GM18519 (cell line): ENCODE measurements at regions not wholly inside any gene's neighbourhood (a gene's known extent, or its start where the extent isn't known, plus 50 kb on each side); places are given as distances from the start of the nearest gene placed in this dataset.
"Not testable (repeated sequence)": the region's sequence is repeated elsewhere in the genome, so short reads cannot be mapped to it uniquely, and the experiment has no call there.

Experiments used
- ATAC-seq: cut with Tn5 transposase; IDR thresholded peaks from one replicate; pipeline ENCODE4 v1.9.1; 2021; ENCODE audit warnings: mild to moderate bottlenecking, moderate library complexity; ENCODE audit not compliant: unreplicated experiment, low FRiP score

DNA sequence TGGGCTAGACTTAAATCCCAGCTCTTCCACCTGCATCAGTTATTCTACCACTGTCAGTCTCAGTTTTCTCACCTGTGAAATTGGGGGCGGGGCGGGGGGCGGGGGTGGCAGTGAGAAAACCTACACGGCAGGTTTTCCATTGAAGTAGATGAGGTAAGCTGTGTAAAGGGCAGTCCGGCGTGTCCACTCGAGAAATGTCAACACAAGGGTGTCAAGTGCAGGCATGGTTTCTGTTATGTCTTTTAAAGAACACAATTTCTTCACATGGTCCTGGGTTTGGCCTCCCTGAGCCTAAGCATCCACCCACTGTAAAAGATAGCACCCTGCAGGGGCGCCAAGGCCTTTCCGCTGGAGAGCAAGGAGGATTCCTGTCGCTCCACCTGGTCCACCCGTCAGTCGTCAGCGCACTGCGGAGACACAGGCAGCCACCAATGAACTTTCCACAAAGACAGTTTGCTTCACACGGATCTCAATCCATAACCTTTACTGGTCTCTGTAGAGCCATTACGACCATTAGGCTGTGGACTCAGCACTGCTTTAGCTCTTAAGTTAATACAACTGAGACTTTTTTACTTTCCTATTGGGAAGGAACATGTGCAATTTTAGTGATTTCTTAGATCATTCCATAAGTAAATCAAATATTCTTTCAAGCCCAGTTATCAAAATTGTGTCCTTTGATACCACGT lies 99.5 kb upstream of the FOXB1 start:
- ATAC-seq, result no peak

DNA sequence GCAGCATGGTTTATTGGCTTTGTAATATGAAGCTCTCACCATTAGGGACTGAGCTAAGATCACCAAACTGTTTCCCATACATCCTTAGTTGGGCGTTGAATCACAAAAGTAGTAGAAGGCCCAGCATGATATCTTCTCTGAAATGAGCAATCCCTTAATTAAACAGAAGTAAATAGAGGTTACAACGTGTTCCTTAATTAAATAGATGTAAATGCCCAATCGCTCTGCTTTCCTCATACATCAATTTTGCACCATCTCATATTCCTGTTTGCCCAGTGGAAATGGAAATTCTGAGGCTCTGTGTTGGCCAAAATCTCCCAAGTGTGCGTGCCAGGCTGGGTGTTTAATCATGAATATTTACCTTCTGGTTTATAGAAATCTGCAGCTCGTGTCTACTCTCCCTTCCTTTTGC lies 107.4 kb upstream of the FOXB1 start:
- ATAC-seq, result no peak

DNA sequence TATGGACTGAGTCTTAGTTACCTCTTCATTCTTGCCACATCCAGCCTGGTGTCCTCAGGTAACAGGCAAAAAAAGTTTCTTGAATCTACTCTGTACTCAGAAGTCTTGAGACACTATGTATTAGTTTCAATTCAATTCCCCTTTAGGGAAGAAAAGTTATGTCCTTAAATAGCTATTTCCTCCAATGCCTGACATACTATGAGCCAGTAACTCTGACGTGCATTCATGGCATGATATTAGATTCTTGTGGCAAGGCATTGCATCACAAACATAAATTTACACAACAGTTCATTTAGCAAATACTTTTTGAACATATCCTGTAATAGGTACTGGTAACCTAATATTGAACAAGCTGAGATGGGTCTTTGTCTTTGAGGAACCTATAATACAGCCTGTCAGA lies 109.3 kb upstream of the FOXB1 start:
- ATAC-seq, result no peak

DNA sequence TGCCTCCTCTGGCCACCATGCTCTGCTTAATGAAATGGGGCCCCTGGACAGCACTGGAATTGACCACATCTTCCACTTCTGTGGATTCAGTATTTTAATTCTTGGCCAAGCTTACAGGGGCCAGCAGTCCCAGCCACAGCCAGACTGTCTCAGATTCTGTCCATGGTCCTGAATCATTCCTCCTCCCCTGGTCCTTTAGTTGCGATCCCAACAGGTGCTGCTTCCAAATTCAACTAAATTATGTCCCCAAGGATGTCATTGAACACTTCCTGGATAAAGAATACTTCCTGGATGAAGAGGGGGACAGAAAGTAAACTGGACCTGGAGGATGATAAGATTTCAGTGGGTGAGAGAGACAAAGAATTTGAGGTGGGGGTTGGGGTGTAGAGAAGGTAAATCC lies 111.1 kb upstream of the FOXB1 start:
- no peak for ATAC-seq

DNA sequence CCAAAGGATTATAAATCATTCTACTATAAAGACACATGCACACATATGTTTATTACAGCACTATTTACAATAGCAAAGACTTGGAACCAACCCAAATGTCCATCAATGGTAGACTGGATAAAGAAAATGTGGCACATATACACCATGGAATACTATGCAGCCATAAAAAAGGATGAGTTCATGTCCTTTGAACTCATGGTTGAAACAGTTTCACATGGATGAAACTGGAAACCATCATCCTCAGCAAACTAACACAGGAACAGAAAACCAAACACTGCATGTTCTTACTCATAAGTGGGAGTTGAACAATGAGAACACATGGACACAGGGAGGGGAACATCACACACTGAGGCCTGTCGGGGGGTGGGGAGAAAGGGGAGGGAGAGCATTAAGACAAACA lies 116.2 kb upstream of the FOXB1 start:
- not testable (repeated sequence) for ATAC-seq

DNA sequence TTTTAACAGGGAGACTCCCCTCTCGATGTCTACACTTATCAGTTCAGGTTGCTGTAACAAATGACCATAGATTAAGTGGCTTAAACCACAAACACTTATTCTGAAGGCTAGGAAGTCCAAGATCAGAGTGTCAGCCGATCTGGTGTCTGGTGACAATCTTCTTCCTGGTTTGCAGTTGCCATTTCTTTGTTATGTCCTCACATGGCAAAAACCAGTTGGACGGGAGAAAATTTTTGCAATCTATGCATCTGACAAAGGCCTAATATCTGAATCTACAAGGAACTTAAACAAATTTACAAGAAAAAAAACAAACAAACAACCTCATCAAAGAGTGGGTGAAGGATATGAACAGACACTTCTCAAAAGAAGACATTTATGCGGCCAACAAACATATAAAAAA lies 116.9 kb upstream of the FOXB1 start:
- ATAC-seq, result no peak

DNA sequence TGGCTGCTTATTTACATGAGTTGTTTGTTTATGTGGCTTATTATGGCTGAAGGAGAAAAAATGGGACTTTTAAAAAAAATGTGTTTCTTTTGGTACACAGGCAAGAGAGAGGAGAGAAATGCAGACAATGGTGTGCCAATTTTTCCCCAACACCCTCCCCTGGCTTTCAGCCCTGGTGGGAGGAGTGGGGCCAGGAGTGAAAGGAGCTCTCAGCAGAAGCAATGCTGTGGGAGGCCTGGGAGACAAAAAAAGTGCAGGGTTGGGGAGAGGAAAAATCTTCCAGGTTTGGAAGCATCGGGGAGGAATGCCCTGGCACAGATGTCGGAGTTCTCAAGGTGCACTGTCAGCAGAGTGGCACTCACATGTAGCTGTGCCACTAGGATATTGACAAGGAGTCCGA lies 117.7 kb upstream of the FOXB1 start:
- ATAC-seq, result no peak

DNA sequence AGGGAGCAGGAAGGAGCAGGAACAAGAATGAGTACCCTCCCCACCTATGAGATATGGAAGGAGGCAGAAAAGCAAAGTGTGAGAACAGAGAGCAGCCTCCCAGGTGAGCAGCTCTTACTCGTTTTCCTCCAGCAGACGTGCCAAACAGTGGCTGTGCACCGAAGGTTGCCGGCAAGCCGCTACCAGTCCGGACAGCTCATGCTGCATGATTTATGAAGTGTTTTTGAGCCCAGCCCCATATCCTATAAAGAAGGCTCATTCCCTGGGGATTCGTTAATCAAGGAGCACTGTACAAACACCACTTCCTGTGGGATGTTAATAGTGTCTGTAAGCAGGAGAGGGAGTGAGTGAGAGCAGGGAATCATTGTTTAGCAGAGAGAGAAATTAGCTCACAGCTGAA lies 118.3 kb upstream of the FOXB1 start:
- no peak for ATAC-seq

DNA sequence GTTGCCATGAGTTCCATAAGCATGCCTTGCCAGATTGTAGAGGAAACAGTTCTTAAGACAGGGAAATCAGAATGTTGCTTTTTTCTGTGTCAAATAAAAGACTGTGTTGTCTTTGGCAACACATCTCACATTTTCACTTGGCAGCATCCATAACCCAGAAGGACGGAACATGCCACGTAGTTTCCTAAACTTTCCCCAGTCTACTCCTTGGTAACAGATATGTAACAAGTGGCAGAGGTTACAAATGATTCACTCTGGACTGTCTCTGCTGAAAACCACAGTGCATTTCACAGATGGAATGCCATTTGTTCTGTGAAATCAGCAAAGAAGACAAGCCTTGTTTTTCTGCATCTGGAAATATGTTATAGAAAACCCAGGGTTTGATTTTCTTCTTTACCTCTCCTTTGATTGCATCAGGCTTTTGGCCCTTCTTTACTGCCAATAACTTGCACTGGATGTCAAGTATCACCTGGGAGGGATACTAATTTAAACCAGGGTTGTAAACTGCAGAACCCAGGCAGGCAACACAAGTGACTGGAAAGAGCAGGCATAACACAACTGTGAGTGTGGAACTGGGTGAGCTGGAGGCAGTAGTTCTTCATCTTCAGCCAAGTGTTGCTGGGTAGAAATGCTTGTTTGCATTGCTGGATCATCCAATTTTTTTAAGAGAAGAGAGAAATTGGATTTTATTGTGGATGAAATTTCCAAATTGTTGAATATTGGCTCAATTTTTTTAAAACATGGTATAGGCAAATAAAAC lies 124.4 kb upstream of the FOXB1 start:
- no peak for ATAC-seq

DNA sequence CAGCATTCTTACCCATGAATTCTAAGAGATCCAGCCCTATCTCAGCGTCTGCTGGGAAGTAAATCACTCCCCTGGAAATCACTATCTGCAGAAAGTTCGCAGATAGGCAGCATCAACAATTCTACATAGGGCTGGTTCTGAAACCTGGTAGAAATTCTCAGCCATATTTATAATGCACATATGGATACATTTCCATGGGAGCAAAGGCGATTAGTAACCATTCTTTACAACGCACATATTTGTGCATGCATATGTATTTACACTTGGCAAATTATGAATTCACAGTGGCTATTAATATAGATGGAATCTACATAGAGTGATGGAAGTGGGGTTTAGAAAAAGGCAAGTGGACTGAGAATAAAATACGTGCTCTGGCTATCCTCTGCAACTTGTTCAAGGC lies 128.0 kb upstream of the FOXB1 start:
- no peak for ATAC-seq

DNA sequence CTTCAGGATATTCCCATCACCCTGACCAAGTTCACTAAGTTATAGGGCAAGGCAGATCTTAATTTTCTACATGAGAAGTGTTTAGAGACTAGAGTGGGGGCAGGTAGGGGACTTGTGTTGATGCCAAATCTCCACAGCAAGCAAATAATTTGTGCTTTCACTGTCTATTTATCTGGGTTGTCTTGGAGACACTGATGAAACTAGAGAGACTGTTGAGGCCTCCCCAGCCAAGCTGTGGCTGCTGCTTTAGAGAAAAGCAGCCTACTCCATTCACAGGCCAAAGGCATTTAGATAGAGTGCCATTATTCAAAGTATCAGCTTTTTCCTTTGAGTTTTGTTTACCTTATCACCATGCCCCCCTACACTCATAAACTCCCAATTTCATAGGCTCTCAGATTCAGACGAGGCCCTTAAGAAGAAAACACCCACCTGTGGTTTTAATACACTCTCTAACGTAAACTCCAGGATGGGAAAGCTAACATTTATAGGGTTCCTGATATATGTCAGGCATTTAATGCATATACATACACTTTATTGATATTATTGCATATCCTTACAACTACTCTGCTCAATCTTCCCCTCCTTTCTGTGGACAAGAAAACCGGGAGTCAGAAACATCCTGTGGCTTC lies 130.4 kb upstream of the FOXB1 start:
- no peak for ATAC-seq

DNA sequence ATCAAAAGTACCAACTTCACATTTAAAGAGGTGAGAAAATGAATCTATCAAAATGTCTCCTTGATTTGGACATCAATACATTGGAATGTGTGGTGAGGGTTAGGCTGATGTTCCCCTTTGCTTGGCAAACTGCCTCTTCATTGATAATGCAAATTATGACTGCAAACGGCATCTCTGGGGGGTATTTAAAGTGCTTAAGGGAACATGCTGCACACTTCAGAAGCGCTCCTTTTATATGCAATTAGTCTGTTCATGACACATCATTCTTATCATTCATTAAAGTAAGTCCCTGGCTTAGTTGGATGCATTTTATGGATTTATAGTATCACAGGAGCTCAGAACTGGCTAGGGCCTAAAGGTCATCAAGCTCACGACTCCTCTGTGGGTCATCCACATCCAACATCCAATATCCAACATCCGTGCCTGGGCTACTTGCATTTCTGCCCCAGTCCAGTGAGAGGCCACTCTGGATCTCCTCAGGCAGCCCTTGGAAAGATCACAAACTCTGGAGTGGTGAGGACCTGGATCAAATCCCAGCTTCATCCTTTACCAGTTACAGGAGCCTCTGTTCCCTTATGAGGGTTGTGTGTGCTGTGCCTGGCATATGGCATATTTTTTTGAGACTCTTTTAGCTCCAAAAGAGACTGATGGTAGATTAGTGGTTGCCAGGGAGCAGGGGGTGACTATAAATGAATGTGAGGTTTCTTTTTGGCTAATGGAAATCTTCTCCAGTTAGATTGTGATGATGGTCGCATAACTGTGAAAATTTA lies 136.8 kb upstream of the FOXB1 start:
- ATAC-seq, result no peak

DNA sequence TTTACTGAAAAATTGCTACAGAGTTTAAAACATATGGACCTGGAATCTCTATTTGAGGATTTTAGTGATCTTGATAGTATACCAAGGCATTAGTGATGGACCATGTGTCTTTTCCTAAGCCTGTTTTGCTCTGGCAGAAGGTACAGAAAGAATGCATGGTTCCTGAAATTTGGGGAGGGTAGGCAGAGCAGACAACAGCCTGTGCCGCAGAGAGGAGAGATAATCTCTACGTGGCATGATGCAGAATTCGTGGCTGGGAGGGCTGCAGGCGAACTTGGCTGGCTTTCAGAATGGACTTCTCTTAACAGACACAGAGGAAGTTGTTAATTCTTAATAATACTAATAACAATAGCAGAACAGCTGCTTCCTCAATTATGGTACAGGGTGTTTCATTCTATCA lies 137.5 kb upstream of the FOXB1 start:
- no peak for ATAC-seq

DNA sequence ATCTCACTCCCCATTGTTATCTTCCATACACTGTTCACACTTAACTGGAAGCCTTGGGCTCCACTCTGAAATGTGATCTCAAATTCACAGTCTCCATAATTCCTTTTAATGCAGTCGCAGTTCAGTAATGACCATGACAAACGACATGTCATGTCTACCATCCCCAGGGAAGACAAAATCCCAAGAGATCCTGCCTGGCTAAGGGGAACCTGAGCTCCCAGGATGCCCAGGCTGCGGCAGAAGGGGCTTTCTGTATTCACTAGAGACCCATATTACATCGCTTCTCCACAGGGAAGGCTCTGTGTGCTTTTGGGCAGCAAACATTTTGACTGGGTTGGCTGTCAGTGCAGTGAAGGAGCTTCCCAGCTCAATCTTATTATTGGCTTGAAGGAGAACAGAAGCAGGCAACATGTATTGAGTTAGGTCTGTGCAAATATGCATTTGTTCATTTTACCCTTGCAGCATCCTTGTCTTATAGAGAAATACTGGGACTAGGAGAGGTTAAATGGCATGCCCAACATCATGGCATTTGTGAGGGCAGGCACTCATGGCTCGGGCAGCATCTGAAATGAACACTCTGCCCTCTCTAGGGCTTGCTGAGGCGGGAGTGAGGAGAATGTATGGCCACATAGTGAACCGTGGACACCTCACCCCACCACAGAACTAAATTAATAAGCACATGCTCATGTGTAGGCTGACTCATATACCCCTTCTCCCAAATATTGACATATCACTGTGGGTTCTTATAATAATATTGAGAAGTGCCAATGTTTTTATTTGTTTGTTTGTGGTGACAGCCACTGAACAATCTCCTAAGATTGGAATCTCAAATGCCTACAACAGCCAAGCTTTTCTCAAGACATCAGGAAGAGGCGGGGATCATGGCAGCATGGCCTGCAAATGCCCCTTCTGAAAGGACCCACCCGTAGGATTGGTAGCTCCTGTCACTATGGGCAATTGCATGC lies 141.6 kb upstream of the FOXB1 start:
- no peak for ATAC-seq

DNA sequence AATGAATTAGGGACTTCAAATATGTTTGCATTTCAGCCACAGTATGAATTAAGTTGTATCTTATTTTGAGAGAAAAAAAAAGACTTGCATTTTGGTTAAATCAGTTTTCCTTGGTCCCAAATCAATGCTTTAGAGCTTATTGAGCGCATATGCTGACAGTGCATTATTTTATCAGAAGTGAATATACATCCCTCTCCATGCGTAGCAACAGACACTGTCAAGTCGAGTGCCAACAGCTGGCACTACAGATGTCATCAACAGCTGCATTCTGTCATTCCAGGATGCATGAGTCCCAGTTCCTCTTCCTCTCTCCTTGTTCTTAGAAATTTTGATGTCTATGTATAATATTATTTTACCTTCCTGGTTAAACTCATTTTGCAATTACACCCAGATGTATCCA lies 156.1 kb upstream of the FOXB1 start:
- no peak for ATAC-seq

DNA sequence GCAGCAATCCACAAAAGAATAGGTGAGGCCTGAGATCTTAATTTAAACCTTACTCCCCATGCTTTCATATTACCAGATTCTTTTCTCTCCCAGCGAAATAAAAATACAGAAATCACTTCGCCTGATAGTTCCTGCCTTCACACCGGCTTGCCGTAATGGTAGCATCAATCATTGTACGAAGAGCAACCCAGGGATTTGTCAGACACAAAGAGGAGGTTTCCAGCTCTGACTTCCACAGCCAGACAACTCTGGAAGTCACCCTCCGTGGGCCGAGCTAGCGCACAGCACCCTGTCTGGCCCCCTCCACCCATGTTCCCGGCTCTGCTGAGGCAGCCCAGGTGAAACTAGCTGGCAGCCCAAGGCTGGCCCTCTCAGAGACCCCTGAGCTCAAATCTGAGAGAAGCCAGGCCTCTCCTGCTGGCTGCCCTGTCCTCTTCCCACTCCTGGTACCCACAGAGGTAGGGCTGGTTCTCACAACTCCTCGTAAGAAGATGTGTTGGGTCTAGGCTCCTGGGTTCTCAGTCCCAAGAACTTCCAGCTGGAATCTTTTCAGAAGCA lies 156.9 kb upstream of the BNIP2 start:
- ATAC-seq, result no peak

DNA sequence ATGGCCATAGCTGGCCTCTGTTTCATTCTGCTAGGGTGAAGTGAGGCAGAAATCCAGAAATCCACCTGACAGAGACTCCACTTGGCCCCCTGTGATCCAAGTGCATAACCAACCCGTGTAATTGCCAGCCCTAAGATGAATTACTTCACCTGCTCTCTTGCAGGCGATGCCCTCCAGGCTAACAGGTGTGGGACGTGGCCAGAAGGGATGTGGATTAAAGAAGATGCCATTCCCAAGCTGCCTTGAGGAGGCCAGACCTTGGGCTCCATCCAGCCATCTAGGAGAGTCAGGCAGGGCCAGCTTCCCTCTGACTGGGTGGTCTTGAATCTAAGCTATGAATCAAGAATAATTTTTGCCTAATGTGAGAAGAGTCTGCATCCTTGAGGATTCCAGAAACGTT lies 154.5 kb upstream of the BNIP2 start:
- ATAC-seq, result no peak

DNA sequence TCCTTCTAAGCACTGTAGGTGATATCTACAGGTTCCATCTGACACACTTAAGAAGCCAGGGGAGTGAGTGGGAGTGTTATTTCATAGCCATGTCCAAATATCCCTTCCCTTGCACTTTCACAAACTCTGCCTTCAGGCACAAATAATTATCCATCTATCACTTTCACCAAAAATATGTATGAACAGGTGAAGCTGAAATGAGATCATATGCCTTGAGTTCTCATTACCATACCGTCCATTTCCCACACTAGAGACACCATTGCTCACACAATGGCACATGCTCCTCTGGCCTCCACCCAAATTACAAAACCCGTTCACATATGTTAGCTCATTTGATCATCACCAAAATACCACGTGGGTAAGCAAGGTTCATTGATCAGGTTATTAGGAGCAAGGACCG lies 151.9 kb upstream of the BNIP2 start:
- ATAC-seq, result no peak

DNA sequence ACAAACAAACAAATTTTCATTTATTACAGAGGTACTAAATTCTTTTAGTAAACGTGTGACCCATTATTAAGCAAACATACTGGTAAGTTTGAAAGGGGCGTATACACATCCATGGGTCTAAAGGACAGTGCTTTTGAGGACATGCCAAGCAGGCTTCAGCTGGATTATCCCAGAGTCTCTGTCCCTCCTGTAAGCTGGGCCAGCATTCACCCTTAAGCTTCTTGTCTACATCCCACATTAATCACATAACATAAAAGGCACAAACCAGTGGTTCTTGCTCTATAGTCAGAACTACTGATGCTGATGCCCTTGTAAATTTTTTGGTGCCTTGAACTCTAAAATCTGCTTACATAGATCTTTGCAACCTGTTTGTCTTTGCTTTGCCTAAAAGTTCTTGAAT lies 150.8 kb upstream of the BNIP2 start:
- ATAC-seq, result no peak

DNA sequence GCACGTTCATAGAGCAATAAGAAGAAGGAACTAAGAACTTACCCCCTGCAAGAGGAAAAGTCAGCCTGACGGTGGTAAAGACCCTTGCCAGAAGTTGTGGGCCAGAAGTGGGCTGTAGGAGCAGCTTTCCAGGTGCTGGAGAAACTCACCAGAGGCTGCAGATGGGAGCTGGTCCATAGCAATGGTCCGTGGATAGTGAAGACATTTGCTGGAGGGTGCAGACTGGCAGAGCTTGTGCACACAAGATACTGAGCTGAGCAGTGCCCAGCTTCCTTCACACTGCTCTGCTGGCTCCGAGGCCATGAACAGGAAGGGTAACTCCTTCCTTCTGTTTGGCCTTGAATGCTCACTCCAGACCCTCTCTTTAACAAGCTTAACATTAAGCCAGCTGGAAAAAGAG lies 149.8 kb upstream of the BNIP2 start:
- ATAC-seq, result no peak
